NCI-H2029 (cell line): ENCODE measurements at regions not wholly inside any gene's neighbourhood (a gene's known extent, or its start where the extent isn't known, plus 50 kb on each side); places are given as distances from the start of the nearest gene placed in this dataset.
"Not testable (repeated sequence)": the region's sequence is repeated elsewhere in the genome, so short reads cannot be mapped to it uniquely, and the experiment has no call there.

Experiments
- DNase-seq: peaks from one replicate; lab custom pipeline; 2025; lab: John Stamatoyannopoulos, UW

GRCh38 chr4:53713767-53714166, 122.5 kb upstream of the LNX1 start:
- DNase-seq, result no peak

GRCh38 chr4:53713296-53713695, 122.0 kb upstream of the LNX1 start:
- no peak for DNase-seq

DNA sequence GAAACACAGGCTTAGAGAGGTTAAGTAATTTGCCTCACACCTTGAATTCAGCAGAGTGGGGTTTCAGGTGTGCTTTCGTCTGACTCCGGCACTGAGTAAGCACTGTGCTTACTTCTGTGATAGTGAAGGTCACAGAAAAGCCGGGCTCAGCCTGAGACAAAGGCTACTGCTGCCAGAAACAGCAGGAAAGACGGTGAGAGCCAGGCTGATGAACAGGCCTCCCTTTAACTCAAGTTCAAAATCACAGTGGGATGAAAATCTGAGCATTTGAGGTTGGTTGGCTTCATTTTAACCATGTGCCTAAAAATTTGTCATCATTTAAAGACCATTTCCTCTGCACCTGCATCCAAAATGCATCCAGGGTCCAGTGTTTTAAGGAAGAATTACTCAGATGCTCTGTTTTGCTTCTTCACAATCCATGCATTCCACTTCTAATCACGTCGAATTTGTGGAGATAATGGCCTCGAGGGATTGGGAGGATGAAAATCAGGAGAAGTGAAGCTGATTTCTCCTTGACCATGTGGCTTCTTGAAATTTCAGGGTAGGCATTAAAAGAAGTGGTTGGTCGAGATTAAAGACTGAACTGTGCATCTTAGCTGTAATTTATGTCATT, 121.2 kb upstream of the LNX1 start:
- DNase-seq, result no peak

DNA sequence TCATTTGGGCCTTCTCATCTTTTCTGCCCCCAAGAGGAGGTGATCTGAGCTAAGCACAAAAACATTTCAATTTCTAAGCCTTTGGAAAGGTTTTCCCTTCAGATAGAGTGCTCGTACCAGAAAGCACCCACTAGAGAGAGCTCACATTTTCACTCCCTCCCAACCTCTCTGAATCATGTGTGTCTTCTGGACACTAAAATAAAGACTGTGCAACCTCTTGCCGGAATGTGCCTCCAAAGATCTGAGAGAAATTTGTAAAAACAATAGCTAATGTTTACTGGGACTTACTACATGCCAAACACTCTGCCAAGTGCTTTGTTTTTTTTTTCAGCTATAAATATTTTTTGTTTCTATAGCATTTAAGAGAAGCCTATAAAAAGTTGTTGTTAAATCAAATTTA, 120.6 kb upstream of the LNX1 start:
- DNase-seq, result no peak

- DNase-seq, result no peak
These were observed 118.4 kb upstream of the LNX1 start for GRCh38 chr4:53709693-53710092.

DNA sequence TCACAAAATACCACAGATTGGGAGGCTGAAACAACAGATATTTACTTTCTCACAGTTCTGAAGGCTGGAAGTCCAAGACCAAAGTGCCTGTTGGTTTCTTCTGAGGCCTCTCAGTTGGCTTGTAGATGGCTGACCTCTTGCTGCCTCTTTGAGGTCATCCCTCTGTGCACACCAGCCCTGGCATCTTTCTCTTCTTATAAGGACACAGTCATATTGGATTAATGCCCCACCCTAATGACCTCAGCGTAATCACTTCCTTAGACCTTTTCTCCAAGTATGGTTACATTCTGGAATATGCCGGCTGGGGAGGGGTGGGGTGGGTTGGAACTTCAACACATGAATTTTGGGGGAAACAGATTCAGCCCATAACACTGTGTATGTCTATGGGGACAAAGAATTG, 116.2 kb upstream of the LNX1 start:
- DNase-seq, result no peak

DNA sequence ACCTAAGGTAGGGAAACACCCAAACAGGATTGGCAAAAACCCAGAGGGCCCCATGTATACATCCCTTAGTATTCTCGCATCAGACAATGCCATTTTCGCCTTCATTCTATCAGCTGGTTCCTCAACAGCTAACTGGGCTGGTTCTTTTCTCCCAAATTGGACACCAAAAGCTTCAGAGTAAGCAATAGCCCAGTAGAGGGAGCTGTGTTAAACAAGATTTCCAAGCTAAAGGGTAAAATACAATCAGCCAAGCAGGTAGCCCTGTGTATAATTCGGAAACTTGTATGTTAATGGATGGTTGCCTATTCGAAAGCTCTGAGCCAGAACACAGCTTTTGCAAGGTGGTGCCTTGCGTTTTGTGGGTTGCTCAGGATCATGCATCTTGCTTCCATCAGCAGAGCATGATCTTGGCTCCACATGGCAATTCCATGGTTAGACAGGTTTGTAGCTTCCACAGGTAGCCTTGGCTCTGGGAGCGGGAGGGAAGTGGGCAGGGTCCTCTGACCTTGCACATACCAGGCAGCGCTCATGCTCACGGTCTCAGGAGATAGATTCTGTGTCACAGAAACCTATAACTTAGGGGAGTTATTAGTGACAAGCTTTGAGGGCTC, 115.2 kb upstream of the LNX1 start:
- peak; percentile 38 for DNase-seq

DNA sequence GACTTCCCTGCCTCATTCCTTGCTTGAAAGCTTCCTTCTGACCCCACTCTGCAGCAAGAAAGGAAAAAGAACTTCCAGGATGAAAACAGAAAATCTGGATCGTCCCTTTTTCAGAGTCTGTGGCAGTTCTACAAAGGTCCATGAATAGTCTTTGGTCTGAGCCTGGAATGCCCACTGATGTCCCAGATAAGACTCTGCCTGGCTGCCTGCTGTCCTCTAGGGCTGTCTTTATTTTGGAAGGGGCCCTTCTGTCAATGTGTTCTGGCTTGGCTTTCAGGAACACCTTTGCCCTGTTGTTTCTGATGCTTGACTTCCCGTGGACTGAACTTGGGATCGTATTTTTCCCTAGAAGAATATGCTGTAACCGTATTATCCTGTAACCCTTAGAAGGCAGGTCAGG, 114.7 kb upstream of the LNX1 start:
- DNase-seq, result no peak

DNA sequence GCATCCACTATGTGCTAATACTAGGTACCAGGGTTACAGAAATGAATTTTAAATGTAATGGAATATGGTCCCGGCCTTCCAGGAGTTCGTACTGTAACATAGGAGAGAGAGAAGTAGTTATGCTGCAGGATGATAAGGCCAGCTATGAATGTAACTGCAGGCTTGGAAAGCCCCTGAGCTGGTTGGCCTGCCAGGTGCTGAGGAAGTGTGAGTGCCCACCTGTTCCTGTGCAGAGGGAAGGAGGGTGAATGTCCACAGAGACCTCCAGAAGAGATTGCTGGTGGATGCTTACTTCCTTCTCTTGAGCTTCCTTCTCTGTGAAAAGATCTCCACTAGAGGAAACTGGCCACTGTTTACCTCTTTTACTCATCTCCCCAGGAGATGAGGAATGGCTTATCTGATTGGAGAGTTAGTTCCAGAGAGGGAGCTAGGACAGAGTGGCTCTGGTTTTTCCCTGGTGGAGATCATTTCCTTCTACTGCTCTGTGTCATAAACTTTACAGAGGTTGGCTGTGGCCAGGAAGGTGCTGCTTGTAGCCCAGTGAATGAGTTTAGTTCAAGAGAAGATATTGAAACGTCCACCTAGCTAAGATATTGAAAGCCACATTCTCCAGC, 114.0 kb upstream of the LNX1 start:
- DNase-seq, result no peak

DNA sequence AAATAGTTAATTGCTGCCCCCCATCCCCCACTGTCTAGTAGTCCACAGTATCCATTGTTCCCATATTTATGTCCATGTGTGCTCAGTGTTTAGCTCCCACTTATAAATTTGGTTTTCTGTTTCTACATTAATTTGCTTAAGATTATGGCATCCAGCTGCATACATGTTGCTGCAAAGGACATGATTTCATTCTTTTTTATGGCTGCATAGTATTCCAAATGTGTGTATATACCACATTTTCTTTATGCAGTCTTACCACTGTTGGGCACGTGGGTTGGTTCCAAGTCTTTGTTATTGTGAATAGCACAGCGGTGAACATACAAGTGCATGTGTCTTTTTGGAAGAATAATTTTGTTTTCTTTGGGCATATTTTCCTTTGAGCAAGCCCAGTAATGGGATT, 113.0 kb upstream of the LNX1 start:
- no peak for DNase-seq

DNA sequence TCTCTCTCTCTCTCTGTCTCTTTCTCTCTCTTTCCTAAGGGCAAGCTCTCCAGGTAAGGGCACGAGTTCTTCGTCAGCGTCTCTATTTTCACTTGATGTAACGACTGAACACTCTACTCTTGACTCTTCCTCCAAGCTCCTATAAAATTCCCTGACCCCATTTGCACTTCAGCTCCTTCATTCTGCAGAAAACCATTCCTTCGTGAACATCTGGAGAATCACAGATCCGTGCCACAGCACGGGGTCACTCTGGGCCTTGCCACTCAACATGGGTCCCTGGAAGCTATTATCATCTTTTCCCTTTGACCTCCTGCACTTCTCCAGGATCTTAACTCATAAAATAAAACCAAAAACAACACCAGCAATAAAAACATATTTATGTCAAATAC, 112.0 kb upstream of the LNX1 start:
- no peak for DNase-seq

GRCh38 chr4:53702334-53703266, 111.3 kb upstream of the LNX1 start:
- DNase-seq, result peak; percentile 92

- not testable (repeated sequence) for DNase-seq
These were observed 110.0 kb upstream of the LNX1 start for GRCh38 chr4:53701260-53701659.

- not testable (repeated sequence) for DNase-seq
These were observed 108.0 kb upstream of the LNX1 start for GRCh38 chr4:53699310-53699709.

GRCh38 chr4:53697016-53697685, 105.9 kb upstream of the LNX1 start:
- DNase-seq, result no peak

- DNase-seq, result no peak
These were observed 104.5 kb upstream of the LNX1 start for GRCh38 chr4:53695540-53696463.

GRCh38 chr4:53694666-53695065, 103.4 kb upstream of the LNX1 start:
- DNase-seq, result no peak

GRCh38 chr4:53693909-53694308, 102.6 kb upstream of the LNX1 start:
- peak; percentile 56 for DNase-seq

- peak; percentile 68 for DNase-seq
These were observed 102.1 kb upstream of the LNX1 start for GRCh38 chr4:53693408-53693807.

- no peak for DNase-seq
These were observed 97.0 kb upstream of the LNX1 start for GRCh38 chr4:53688186-53688790.

GRCh38 chr4:53686521-53686920, 95.2 kb upstream of the LNX1 start:
- DNase-seq, result no peak
